Mesenchymal stem cell (in vitro differentiated cells and primary cell): ENCODE measurements at regions not wholly inside any gene's neighbourhood (a gene's known extent, or its start where the extent isn't known, plus 50 kb on each side); places are given as distances from the start of the nearest gene placed in this dataset.

Experiments
- DNase-seq: peaks from one replicate; pipeline ENCODE4 v3.0.0-alpha.2; 2013
- H2AFZ ChIP-seq: one replicate; pipeline ENCODE4 v1.6.1; 2013; ENCODE audit warnings: low read depth, mild to moderate bottlenecking, control low read depth, inconsistent platforms, low read length, moderate library complexity
- H2AK5ac ChIP-seq: 2 replicates; pipeline ENCODE4 v1.6.1; 2013; ENCODE audit warnings: low read length, moderate library complexity, mild to moderate bottlenecking, inconsistent platforms; ENCODE audit not compliant: severe bottlenecking
- H2BK120ac ChIP-seq: one replicate; pipeline ENCODE4 v1.6.1; 2013; ENCODE audit warnings: low read depth, mild to moderate bottlenecking, inconsistent platforms, low read length, moderate library complexity
- H2BK12ac ChIP-seq, 2 experiments: one replicate each; pipeline ENCODE4 v1.6.1; 2013; ENCODE audit warnings: inconsistent platforms in 2 of 2, low read length in 2 of 2, mild to moderate bottlenecking in 2 of 2, moderate library complexity in 2 of 2, control low read depth in 1 of 2
- H2BK15ac ChIP-seq: one replicate; pipeline ENCODE4 v1.6.1; 2013; ENCODE audit warnings: mild to moderate bottlenecking, low read depth, inconsistent platforms; ENCODE audit not compliant: poor library complexity, severe bottlenecking
- H2BK5ac ChIP-seq: 2 replicates; pipeline ENCODE4 v1.6.1; 2013; ENCODE audit warnings: low read depth, mild to moderate bottlenecking, low read length, control low read depth, inconsistent platforms; ENCODE audit not compliant: poor library complexity, severe bottlenecking
- H3K14ac ChIP-seq, 2 experiments: one replicate each; pipeline ENCODE4 v1.6.1; 2013; ENCODE audit warnings: inconsistent platforms in 2 of 2, low read length in 2 of 2, control low read depth in 1 of 2, mild to moderate bottlenecking in 1 of 2, moderate library complexity in 1 of 2
- H3K18ac ChIP-seq, 2 experiments: one replicate each; pipeline ENCODE4 v1.6.1; 2013; ENCODE audit warnings: inconsistent platforms in 2 of 2, low read length in 2 of 2, control low read depth in 1 of 2, low read depth in 1 of 2, mild to moderate bottlenecking in 1 of 2
- H3K23ac ChIP-seq, 2 experiments: one replicate each; pipeline ENCODE4 v1.6.1; 2013; ENCODE audit warnings: inconsistent platforms in 2 of 2, low read length in 2 of 2, mild to moderate bottlenecking in 2 of 2, moderate library complexity in 2 of 2, control low read depth in 1 of 2
- H3K27ac ChIP-seq: 2 replicates; pipeline ENCODE4 v1.5.1; 2013; ENCODE audit warnings: mild to moderate bottlenecking, moderate library complexity, low read length, control low read depth, inconsistent platforms; ENCODE audit not compliant: poor library complexity, severe bottlenecking
- H3K27me3 ChIP-seq, 2 experiments: 2 replicates each; pipeline versions ENCODE4 v1.6.1 to v1.7.0; 2013; ENCODE audit warnings: low read length in 2 of 2, mild to moderate bottlenecking in 2 of 2, moderate library complexity in 2 of 2, control low read depth in 1 of 2, inconsistent platforms in 1 of 2; ENCODE audit not compliant: control insufficient read depth in 1 of 2, insufficient read depth in 1 of 2
- H3K36me3 ChIP-seq, 2 experiments: 2 replicates each; pipeline versions ENCODE4 v1.6.1 to v1.7.0; 2013; ENCODE audit warnings: low read length in 2 of 2, control low read depth in 1 of 2, inconsistent platforms in 1 of 2, low read depth in 1 of 2, mild to moderate bottlenecking in 1 of 2; ENCODE audit not compliant: insufficient read depth in 2 of 2, control insufficient read depth in 1 of 2
- H3K4ac ChIP-seq, 2 experiments: one replicate each; pipeline ENCODE4 v1.6.1; 2013; ENCODE audit warnings: inconsistent platforms in 2 of 2, low read length in 2 of 2, mild to moderate bottlenecking in 2 of 2, moderate library complexity in 2 of 2, control low read depth in 1 of 2, low read depth in 1 of 2
- H3K4me1 ChIP-seq: 2 replicates; pipeline ENCODE4 v1.6.1; 2013; ENCODE audit warnings: low read depth, low read length, control low read depth; ENCODE audit not compliant: control insufficient read depth, insufficient read depth
- H3K4me2 ChIP-seq: 2 replicates; pipeline ENCODE4 v1.6.1; 2013; ENCODE audit warnings: low read length, mild to moderate bottlenecking, inconsistent platforms; ENCODE audit not compliant: poor library complexity, severe bottlenecking
- H3K4me3 ChIP-seq, 2 experiments: 2 replicates each; pipeline versions ENCODE4 v1.5.1 to v1.7.0; 2013; ENCODE audit warnings: low read length in 2 of 2, mild to moderate bottlenecking in 2 of 2, control low read depth in 1 of 2, low read depth in 1 of 2; ENCODE audit not compliant: insufficient read depth in 1 of 2
- H3K79me1 ChIP-seq: replicated peaks from 2 replicates; pipeline ENCODE4 v1.6.1; 2013; ENCODE audit warnings: mild to moderate bottlenecking, control low read depth, low read length, inconsistent platforms; ENCODE audit not compliant: poor library complexity, severe bottlenecking
- H3K9ac ChIP-seq: 2 replicates; pipeline ENCODE4 v1.7.0; 2013; ENCODE audit warnings: mild to moderate bottlenecking, low read length, moderate library complexity
- H3K9me3 ChIP-seq: 2 replicates; pipeline ENCODE4 v1.7.0; 2013; ENCODE audit warnings: mild to moderate bottlenecking, low read length; ENCODE audit not compliant: control insufficient read depth
- H4K8ac ChIP-seq: one replicate; pipeline ENCODE4 v1.6.1; 2013; ENCODE audit warnings: inconsistent platforms, mild to moderate bottlenecking, low read length, moderate library complexity
- H4K91ac ChIP-seq: one replicate; pipeline ENCODE4 v1.6.1; 2013; ENCODE audit warnings: mild to moderate bottlenecking, low read length, inconsistent platforms
- WGBS: methylation state at CpG from one replicate; pipeline ENCODE4 v1.1.7; 2013; ENCODE audit warnings: mixed read lengths; 5-methylcytosine and 5-hydroxymethylcytosine counted together

DNA sequence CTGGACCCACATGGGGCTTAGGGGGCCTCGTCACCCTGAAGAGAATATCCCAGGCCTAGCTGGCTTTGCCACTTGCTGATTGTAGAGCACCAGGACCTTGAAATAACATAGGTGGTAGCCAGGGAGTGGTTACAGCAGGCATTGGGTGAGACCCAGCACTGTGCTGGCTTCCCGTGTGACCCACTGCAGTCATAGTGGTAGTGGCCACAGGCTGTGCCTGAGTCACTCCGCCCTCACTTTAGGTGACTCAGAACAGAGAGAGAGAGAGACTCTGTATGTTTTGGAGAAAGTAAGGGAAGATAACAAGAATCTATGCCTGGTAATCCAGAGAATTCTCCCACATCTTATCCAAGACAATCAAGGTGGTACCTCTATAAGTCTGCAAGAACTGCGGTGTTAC lies 98.7 kb upstream of the LHX8 start:
- no peak overlapping the region for H2AK5ac ChIP-seq
- no peak overlapping the region for H3K4me3 ChIP-seq
- H3K9me3 ChIP-seq, result peaks cover 23% of the 10 kb centered on the region
- no peak overlapping the region for H4K8ac ChIP-seq
- no peak overlapping the region for H3K23ac ChIP-seq
- WGBS, result 63% methylated on average over 3 of the region's 4 CpGs
- no peaks in the 10 kb centered on the region for H3K79me1 ChIP-seq
- no peak overlapping the region for H2AFZ ChIP-seq
- no peaks in the 10 kb centered on the region for H3K4me1 ChIP-seq
- H3K14ac ChIP-seq, result no peak overlapping the region
- H2BK120ac ChIP-seq, result no peak overlapping the region
- no peak overlapping the region for H2BK5ac ChIP-seq
- no peak overlapping the region for H3K4ac ChIP-seq
- H3K9ac ChIP-seq, result no peak overlapping the region
- H3K4me2 ChIP-seq, result no peak overlapping the region
- no peaks in the 10 kb centered on the region for H3K27me3 ChIP-seq
- no peak for DNase-seq
- no peak overlapping the region for H2BK12ac ChIP-seq
- H3K18ac ChIP-seq, result no peak overlapping the region
- no peak overlapping the region for H2BK15ac ChIP-seq
- no peaks in the 10 kb centered on the region for H3K36me3 ChIP-seq
- no peak overlapping the region for H3K27ac ChIP-seq
- H4K91ac ChIP-seq, result no peak overlapping the region

DNA sequence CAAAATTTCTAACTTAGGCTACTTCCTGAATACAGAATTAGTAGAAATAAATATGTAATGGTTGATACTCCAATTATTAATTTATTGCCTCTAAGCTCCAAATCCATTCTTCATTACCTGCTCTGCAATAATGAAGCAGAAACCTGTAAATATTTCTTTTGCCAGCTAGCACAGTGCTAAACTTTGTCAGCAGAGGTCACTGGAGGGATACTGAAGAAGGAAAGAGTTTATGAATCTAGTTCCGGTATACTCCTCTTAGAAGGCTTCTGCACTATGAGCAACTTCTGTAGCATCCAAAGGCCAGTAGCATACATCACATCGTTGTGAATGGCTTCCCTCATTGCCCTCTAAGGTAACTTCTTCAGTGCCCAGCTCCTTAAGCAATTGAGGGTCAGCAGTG lies 81.0 kb upstream of the LHX8 start:
- no peak overlapping the region for H3K18ac ChIP-seq
- no peak overlapping the region for H3K23ac ChIP-seq
- no peak overlapping the region for H3K27ac ChIP-seq
- H4K91ac ChIP-seq, result no peak overlapping the region
- no peak overlapping the region for H2AK5ac ChIP-seq
- no peak overlapping the region for H2BK15ac ChIP-seq
- H2BK12ac ChIP-seq, result no peak overlapping the region
- no peak overlapping the region for H3K4me3 ChIP-seq
- H3K9me3 ChIP-seq, result peaks cover 8% of the 10 kb centered on the region
- H3K79me1 ChIP-seq, result no peaks in the 10 kb centered on the region
- H3K4me1 ChIP-seq, result no peaks in the 10 kb centered on the region
- no peak overlapping the region for H3K4me2 ChIP-seq
- H3K4ac ChIP-seq, result no peak overlapping the region
- no peak overlapping the region for H2BK120ac ChIP-seq
- no peak overlapping the region for H4K8ac ChIP-seq
- H3K36me3 ChIP-seq, result no peaks in the 10 kb centered on the region
- peak; percentile 4 for DNase-seq
- no peak overlapping the region for H2AFZ ChIP-seq
- no peaks in the 10 kb centered on the region for H3K27me3 ChIP-seq
- no peak overlapping the region for H2BK5ac ChIP-seq
- H3K9ac ChIP-seq, result no peak overlapping the region
- WGBS, result 27% methylated on average over 2 of the region's 2 CpGs
- H3K14ac ChIP-seq, result no peak overlapping the region

DNA sequence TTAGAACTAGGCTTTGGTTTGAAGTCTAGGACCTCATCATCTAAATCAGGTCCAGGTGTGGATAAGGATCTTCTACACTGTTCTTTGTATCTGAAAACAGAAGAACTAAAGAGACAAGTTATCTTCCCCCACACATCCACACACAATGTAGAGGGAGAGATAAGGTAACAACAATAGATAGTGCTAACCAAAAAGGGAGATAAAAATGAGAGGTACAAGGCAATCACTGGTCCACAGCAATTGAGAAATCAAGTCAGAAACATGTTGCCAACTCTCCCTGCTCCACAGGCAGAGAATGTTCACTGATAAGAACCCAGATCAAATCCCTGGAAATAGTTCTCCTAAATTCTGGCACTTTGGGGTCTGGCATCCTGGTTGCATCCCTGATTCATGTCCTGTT lies 75.8 kb upstream of the LHX8 start:
- Histone ChIP-seq H2AK5ac (no peak overlapping the region), H3K27ac (no peak overlapping the region), H3K36me3 (no peaks in the 10 kb centered on the region), H2BK12ac (no peak overlapping the region), H3K9me3 (peaks cover 9% of the 10 kb centered on the region), H3K14ac (no peak overlapping the region), H3K4me2 (no peak overlapping the region), H4K91ac (no peak overlapping the region), H2BK5ac (no peak overlapping the region), H3K9ac (no peak overlapping the region), H2AFZ (no peak overlapping the region), H3K4me1 (no peaks in the 10 kb centered on the region), H3K27me3 (no peaks in the 10 kb centered on the region), H3K23ac (no peak overlapping the region), H4K8ac (no peak overlapping the region), H2BK15ac (no peak overlapping the region), H3K79me1 (no peaks in the 10 kb centered on the region), H3K18ac (no peak overlapping the region), H2BK120ac (no peak overlapping the region), H3K4ac (no peak overlapping the region), H3K4me3 (no peak overlapping the region)
- no peak for DNase-seq

DNA sequence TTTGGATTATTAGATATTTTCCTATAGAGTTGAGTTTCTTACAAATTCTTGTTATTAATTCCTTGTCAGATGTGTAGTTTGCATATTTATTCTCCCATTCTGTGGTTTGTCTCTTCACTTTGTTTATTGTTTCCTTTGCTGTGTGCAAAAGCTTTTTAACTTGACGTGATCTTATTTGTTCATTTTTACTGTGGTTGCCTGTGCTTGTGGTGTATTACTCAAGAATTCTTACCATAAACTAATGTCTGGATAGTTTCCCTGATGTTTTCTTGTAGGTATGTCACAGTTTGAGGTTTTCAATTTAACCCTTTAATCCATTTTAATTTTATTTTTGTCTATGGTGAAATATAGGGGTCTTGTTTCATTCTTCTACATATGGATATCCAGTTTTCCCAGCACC lies 72.1 kb upstream of the LHX8 start:
- Histone ChIP-seq H2AK5ac (no peak overlapping the region), H3K4me1 (no peaks in the 10 kb centered on the region), H3K79me1 (no peaks in the 10 kb centered on the region), H3K23ac (no peak overlapping the region), H3K27me3 (no peaks in the 10 kb centered on the region), H3K4ac (no peak overlapping the region), H3K4me3 (no peak overlapping the region), H3K9me3 (peaks cover 5% of the 10 kb centered on the region), H2BK5ac (no peak overlapping the region), H4K8ac (no peak overlapping the region), H3K27ac (no peak overlapping the region), H2BK15ac (no peak overlapping the region), H3K36me3 (no peaks in the 10 kb centered on the region), H3K9ac (no peak overlapping the region), H2BK12ac (no peak overlapping the region), H2BK120ac (no peak overlapping the region), H2AFZ (no peak overlapping the region), H3K4me2 (no peak overlapping the region), H3K14ac (no peak overlapping the region), H3K18ac (no peak overlapping the region), H4K91ac (no peak overlapping the region)
- no CpG with 5 or more reads among the region's 1 CpG for WGBS
- no peak for DNase-seq
